GM23338 (cell line): ENCODE measurements at regions not wholly inside any gene's neighbourhood (a gene's known extent, or its start where the extent isn't known, plus 50 kb on each side); places are given as distances from the start of the nearest gene placed in this dataset.
A peak's percentile ranks its signal among the peaks of the same experiment; 100 is the strongest.

Experiments used
- ATAC-seq: fragments of 200-7000 bp; cut with Tn5 transposase; 3 replicates; pipeline ENCODE4 v1.9.1; 2020
- DNase-seq: peaks from one replicate; pipeline ENCODE4 v3.0.0-alpha.2; 2015; ENCODE audit warnings: low spot score
- H2AFZ ChIP-seq: fragments of 200-600 bp; sonication (generic); 2 replicates; pipeline ENCODE4 v1.8.0; 2016; ENCODE audit warnings: antibody characterized with exemption, mild to moderate bottlenecking, moderate library complexity
- H3F3A ChIP-seq: fragments of 200-600 bp; sonication (generic); replicated peaks from 2 replicates; pipeline ENCODE4 v1.8.0; 2017; ENCODE audit warnings: antibody characterized with exemption, mixed run types, low read depth
- H3K27ac ChIP-seq: fragments of 200-600 bp; sonication (generic); 2 replicates; pipeline ENCODE4 v1.6.1; 2016; ENCODE audit warnings: low read depth
- H3K27me3 ChIP-seq: fragments of 200-600 bp; sonication (generic); 2 replicates; pipeline ENCODE4 v1.8.0; 2016; ENCODE audit warnings: mild to moderate bottlenecking, mixed run types, moderate library complexity; ENCODE audit not compliant: insufficient read depth
- H3K36me3 ChIP-seq: fragments of 200-600 bp; sonication (generic); 2 replicates; pipeline ENCODE4 v1.8.0; 2016; ENCODE audit warnings: mild to moderate bottlenecking; ENCODE audit not compliant: insufficient read depth
- H3K4me1 ChIP-seq: fragments of 200-600 bp; sonication (generic); 2 replicates; pipeline ENCODE4 v1.8.0; 2016; ENCODE audit warnings: mild to moderate bottlenecking, moderate library complexity; ENCODE audit not compliant: insufficient read depth
- H3K4me2 ChIP-seq: fragments of 200-600 bp; sonication (generic); 2 replicates; pipeline ENCODE4 v1.7.1; 2017; ENCODE audit warnings: mixed run types
- H3K4me3 ChIP-seq: fragments of 200-600 bp; sonication (generic); 2 replicates; pipeline ENCODE4 v1.6.1; 2016; ENCODE audit warnings: mixed run types
- H3K79me2 ChIP-seq: fragments of 200-600 bp; sonication (generic); replicated peaks from 2 replicates; pipeline ENCODE4 v1.8.0; 2017; ENCODE audit warnings: mild to moderate bottlenecking; ENCODE audit not compliant: insufficient read depth
- H3K9me2 ChIP-seq: fragments of 200-600 bp; sonication (generic); 2 replicates; pipeline ENCODE4 v1.8.0; 2017; ENCODE audit not compliant: insufficient read depth
- H4K20me1 ChIP-seq: fragments of 200-600 bp; sonication (generic); replicated peaks from 2 replicates; pipeline ENCODE4 v1.8.0; 2017; ENCODE audit warnings: mild to moderate bottlenecking; ENCODE audit not compliant: insufficient read depth
- H3K27ac Mint-ChIP-seq: 2 replicates; pipeline ENCODE4 v1.8.0; 2020; ENCODE audit warnings: inconsistent platforms, mild to moderate bottlenecking, moderate library complexity, mixed read lengths
- H3K27me3 Mint-ChIP-seq: 3 replicates; pipeline ENCODE4 v1.8.0; 2022; ENCODE audit warnings: low read depth, mild to moderate bottlenecking, moderate library complexity, mixed read lengths, inconsistent platforms; ENCODE audit not compliant: insufficient read depth, poor library complexity
- H3K36me3 Mint-ChIP-seq: 3 replicates; pipeline ENCODE4 v1.8.0; 2021; ENCODE audit warnings: low read depth, mild to moderate bottlenecking, inconsistent platforms, moderate library complexity, mixed read lengths
- H3K4me1 Mint-ChIP-seq: 3 replicates; pipeline ENCODE4 v1.8.0; 2020; ENCODE audit warnings: mild to moderate bottlenecking, inconsistent platforms, mixed read lengths
- H3K4me3 Mint-ChIP-seq: 3 replicates; pipeline ENCODE4 v1.8.0; 2021; ENCODE audit warnings: moderate library complexity, mild to moderate bottlenecking, inconsistent platforms, mixed read lengths
- H3K9me3 Mint-ChIP-seq: 3 replicates; pipeline ENCODE4 v1.8.0; 2020; ENCODE audit warnings: moderate library complexity, mild to moderate bottlenecking, inconsistent platforms, mixed read lengths
- CREB1 ChIP-seq: fragments of 250-450 bp; sonication (Bioruptor Pico); IDR thresholded peaks from 2 replicates; pipeline ENCODE4 v1.5.0; 2020; ENCODE audit warnings: low read depth, mild to moderate bottlenecking, moderate library complexity
- ETS1 ChIP-seq: IDR thresholded peaks from 2 replicates; pipeline ENCODE4 v1.6.1; 2016; ENCODE audit warnings: antibody characterized with exemption
- EZH2 ChIP-seq: fragments of 200-600 bp; sonication (generic); IDR thresholded peaks from one replicate; pipeline ENCODE4 v1.8.0; 2017; ENCODE audit warnings: antibody characterized with exemption, mild to moderate bottlenecking, low read depth; ENCODE audit not compliant: unreplicated experiment
- EZH2phosphoT487 ChIP-seq: fragments of 200-600 bp; sonication (generic); IDR thresholded peaks from one replicate; pipeline ENCODE4 v1.8.1; 2018; ENCODE audit warnings: antibody characterized with exemption; ENCODE audit not compliant: unreplicated experiment
- JUNB ChIP-seq: IDR thresholded peaks from one replicate; pipeline ENCODE4 v1.6.1; 2016; ENCODE audit warnings: antibody characterized with exemption; ENCODE audit not compliant: unreplicated experiment
- NANOG ChIP-seq: IDR thresholded peaks from 2 replicates; pipeline ENCODE4 v1.6.1; 2016; ENCODE audit warnings: antibody characterized with exemption, borderline replicate concordance
- POLR2AphosphoS5 ChIP-seq: IDR thresholded peaks from 2 replicates; pipeline ENCODE4 v1.6.1; 2016; ENCODE audit warnings: antibody characterized with exemption, low read depth
- STAT1 ChIP-seq: IDR thresholded peaks from one replicate; pipeline ENCODE4 v1.6.1; 2016; ENCODE audit warnings: antibody characterized with exemption; ENCODE audit not compliant: unreplicated experiment
- ZNF114 ChIP-seq: fragments of 250-450 bp; sonication (Bioruptor Pico); IDR thresholded peaks from 2 replicates; pipeline ENCODE4 v1.5.0; 2020; ENCODE audit warnings: mild to moderate bottlenecking, moderate library complexity
- ZNF331 ChIP-seq: fragments of 250-450 bp; sonication (Bioruptor Pico); IDR thresholded peaks from 2 replicates; pipeline ENCODE4 v1.5.0; 2020; ENCODE audit warnings: low read depth, mild to moderate bottlenecking, moderate library complexity
- TF ChIP-seq, protein P1 (sequence below): fragments of 250-450 bp; sonication (Bioruptor Pico); IDR thresholded peaks from 2 replicates; pipeline ENCODE4 v1.5.0; 2020; ENCODE audit warnings: mild to moderate bottlenecking, moderate library complexity
- TF ChIP-seq, protein P2 (sequence below), 2 experiments: fragments of 200-600 bp in 1 of 2; sonication (generic) in 1 of 2; conservative IDR thresholded peaks; 2 replicates each; pipeline versions ENCODE4 v1.5.1 to v1.6.1; 2016 to 2017; ENCODE audit warnings: antibody characterized with exemption in 2 of 2, low read depth in 2 of 2, mild to moderate bottlenecking in 2 of 2, moderate library complexity in 1 of 2
- TF ChIP-seq, protein P3 (sequence below): IDR thresholded peaks from one replicate; pipeline ENCODE4 v1.6.1; 2018; ENCODE audit warnings: antibody characterized with exemption; ENCODE audit not compliant: unreplicated experiment

GRCh38 chr20:56875052-56875659, 246.1 kb downstream of the TFAP2C start:
- no peaks in the 10 kb centered on the region for H3K9me2 ChIP-seq
- H3K9me3 Mint-ChIP-seq, result no peaks in the 10 kb centered on the region
- DNase-seq (no peak), ATAC-seq (peak; percentile 81)
- H3K36me3 Mint-ChIP-seq, result no peaks in the 10 kb centered on the region
- no peaks in the 10 kb centered on the region for H3K79me2 ChIP-seq
- no peak overlapping the region for H3K27ac ChIP-seq
- TF ChIP-seq ZNF331 (no peak), EZH2 (no peak), NANOG (no peak), EZH2phosphoT487 (no peak), ZNF114 (CRISPR knock-in tag) (no peak), POLR2AphosphoS5 (no peak), STAT1 (no peak), ETS1 (no peak), JUNB (no peak), CREB1 (no peak)
- TF ChIP-seq, protein P1, sequence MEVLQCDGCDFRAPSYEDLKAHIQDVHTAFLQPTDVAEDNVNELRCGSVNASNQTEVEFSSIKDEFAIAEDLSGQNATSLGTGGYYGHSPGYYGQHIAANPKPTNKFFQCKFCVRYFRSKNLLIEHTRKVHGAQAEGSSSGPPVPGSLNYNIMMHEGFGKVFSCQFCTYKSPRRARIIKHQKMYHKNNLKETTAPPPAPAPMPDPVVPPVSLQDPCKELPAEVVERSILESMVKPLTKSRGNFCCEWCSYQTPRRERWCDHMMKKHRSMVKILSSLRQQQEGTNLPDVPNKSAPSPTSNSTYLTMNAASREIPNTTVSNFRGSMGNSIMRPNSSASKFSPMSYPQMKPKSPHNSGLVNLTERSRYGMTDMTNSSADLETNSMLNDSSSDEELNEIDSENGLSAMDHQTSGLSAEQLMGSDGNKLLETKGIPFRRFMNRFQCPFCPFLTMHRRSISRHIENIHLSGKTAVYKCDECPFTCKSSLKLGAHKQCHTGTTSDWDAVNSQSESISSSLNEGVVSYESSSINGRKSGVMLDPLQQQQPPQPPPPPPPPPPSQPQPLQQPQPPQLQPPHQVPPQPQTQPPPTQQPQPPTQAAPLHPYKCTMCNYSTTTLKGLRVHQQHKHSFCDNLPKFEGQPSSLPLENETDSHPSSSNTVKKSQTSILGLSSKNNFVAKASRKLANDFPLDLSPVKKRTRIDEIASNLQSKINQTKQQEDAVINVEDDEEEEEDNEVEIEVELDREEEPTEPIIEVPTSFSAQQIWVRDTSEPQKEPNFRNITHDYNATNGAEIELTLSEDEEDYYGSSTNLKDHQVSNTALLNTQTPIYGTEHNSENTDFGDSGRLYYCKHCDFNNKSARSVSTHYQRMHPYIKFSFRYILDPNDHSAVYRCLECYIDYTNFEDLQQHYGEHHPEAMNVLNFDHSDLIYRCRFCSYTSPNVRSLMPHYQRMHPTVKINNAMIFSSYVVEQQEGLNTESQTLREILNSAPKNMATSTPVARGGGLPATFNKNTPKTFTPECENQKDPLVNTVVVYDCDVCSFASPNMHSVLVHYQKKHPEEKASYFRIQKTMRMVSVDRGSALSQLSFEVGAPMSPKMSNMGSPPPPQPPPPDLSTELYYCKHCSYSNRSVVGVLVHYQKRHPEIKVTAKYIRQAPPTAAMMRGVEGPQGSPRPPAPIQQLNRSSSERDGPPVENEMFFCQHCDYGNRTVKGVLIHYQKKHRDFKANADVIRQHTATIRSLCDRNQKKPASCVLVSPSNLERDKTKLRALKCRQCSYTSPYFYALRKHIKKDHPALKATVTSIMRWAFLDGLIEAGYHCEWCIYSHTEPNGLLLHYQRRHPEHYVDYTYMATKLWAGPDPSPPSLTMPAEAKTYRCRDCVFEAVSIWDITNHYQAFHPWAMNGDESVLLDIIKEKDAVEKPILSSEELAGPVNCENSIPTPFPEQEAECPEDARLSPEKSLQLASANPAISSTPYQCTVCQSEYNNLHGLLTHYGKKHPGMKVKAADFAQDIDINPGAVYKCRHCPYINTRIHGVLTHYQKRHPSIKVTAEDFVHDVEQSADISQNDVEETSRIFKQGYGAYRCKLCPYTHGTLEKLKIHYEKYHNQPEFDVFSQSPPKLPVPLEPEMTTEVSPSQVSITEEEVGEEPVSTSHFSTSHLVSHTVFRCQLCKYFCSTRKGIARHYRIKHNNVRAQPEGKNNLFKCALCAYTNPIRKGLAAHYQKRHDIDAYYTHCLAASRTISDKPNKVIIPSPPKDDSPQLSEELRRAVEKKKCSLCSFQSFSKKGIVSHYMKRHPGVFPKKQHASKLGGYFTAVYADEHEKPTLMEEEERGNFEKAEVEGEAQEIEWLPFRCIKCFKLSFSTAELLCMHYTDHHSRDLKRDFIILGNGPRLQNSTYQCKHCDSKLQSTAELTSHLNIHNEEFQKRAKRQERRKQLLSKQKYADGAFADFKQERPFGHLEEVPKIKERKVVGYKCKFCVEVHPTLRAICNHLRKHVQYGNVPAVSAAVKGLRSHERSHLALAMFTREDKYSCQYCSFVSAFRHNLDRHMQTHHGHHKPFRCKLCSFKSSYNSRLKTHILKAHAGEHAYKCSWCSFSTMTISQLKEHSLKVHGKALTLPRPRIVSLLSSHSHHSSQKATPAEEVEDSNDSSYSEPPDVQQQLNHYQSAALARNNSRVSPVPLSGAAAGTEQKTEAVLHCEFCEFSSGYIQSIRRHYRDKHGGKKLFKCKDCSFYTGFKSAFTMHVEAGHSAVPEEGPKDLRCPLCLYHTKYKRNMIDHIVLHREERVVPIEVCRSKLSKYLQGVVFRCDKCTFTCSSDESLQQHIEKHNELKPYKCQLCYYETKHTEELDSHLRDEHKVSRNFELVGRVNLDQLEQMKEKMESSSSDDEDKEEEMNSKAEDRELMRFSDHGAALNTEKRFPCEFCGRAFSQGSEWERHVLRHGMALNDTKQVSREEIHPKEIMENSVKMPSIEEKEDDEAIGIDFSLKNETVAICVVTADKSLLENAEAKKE, result no peak
- TF ChIP-seq, protein P2, sequence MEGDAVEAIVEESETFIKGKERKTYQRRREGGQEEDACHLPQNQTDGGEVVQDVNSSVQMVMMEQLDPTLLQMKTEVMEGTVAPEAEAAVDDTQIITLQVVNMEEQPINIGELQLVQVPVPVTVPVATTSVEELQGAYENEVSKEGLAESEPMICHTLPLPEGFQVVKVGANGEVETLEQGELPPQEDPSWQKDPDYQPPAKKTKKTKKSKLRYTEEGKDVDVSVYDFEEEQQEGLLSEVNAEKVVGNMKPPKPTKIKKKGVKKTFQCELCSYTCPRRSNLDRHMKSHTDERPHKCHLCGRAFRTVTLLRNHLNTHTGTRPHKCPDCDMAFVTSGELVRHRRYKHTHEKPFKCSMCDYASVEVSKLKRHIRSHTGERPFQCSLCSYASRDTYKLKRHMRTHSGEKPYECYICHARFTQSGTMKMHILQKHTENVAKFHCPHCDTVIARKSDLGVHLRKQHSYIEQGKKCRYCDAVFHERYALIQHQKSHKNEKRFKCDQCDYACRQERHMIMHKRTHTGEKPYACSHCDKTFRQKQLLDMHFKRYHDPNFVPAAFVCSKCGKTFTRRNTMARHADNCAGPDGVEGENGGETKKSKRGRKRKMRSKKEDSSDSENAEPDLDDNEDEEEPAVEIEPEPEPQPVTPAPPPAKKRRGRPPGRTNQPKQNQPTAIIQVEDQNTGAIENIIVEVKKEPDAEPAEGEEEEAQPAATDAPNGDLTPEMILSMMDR (conservative IDR thresholded peaks at IDR 0.05; ENCODE audit: low read depth in 2 of 2), result no peak
- TF ChIP-seq, protein P3, sequence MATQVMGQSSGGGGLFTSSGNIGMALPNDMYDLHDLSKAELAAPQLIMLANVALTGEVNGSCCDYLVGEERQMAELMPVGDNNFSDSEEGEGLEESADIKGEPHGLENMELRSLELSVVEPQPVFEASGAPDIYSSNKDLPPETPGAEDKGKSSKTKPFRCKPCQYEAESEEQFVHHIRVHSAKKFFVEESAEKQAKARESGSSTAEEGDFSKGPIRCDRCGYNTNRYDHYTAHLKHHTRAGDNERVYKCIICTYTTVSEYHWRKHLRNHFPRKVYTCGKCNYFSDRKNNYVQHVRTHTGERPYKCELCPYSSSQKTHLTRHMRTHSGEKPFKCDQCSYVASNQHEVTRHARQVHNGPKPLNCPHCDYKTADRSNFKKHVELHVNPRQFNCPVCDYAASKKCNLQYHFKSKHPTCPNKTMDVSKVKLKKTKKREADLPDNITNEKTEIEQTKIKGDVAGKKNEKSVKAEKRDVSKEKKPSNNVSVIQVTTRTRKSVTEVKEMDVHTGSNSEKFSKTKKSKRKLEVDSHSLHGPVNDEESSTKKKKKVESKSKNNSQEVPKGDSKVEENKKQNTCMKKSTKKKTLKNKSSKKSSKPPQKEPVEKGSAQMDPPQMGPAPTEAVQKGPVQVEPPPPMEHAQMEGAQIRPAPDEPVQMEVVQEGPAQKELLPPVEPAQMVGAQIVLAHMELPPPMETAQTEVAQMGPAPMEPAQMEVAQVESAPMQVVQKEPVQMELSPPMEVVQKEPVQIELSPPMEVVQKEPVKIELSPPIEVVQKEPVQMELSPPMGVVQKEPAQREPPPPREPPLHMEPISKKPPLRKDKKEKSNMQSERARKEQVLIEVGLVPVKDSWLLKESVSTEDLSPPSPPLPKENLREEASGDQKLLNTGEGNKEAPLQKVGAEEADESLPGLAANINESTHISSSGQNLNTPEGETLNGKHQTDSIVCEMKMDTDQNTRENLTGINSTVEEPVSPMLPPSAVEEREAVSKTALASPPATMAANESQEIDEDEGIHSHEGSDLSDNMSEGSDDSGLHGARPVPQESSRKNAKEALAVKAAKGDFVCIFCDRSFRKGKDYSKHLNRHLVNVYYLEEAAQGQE, result no peak
- no peaks in the 10 kb centered on the region for H4K20me1 ChIP-seq
- H3K4me3 Mint-ChIP-seq, result no peak overlapping the region
- no peak overlapping the region for H3K4me2 ChIP-seq
- no peaks in the 10 kb centered on the region for H3F3A ChIP-seq
- H2AFZ ChIP-seq, result peak overlapping the region; percentile 80
- H3K27me3 ChIP-seq, result no peaks in the 10 kb centered on the region
- H3K4me3 ChIP-seq, result no peak overlapping the region
- H3K4me1 Mint-ChIP-seq, result peaks cover 14% of the 10 kb centered on the region
- no peak overlapping the region for H3K27ac Mint-ChIP-seq
- H3K36me3 ChIP-seq, result no peaks in the 10 kb centered on the region
- no peaks in the 10 kb centered on the region; the same call in 1 of the 2 replicates for H3K4me1 ChIP-seq
- H3K27me3 Mint-ChIP-seq, result peaks cover 14% of the 10 kb centered on the region
